ENCODE measurements at regions not wholly inside any gene's neighbourhood (a gene's known extent, or its start where the extent isn't known, plus 50 kb on each side); places are given as distances from the start of the nearest gene placed in this dataset.

GRCh38 chr15:100764778-100765466 is 114.7 kb upstream of the ALDH1A3 start:
- TF ChIP-seq CTCF (conservative IDR thresholded peaks at IDR 0.05; ENCODE audit: low read depth in 2 of 2) (no peak), JUNB (IDR thresholded peaks at IDR 0.05; ENCODE audit: unreplicated experiment) (no peak), POLR2AphosphoS5 (IDR thresholded peaks at IDR 0.05; ENCODE audit: low read depth) (no peak), STAT1 (IDR thresholded peaks at IDR 0.05; ENCODE audit: unreplicated experiment) (no peak), EZH2 (IDR thresholded peaks at IDR 0.05; ENCODE audit: low read depth, unreplicated experiment) (no peak), CREB1 (CRISPR knock-in tag; IDR thresholded peaks at IDR 0.05; ENCODE audit: low read depth) (no peak), ZNF331 (CRISPR knock-in tag; IDR thresholded peaks at IDR 0.05; ENCODE audit: low read depth) (no peak), NANOG (IDR thresholded peaks at IDR 0.05; ENCODE audit: borderline replicate concordance) (no peak), REST (IDR thresholded peaks at IDR 0.05; ENCODE audit: unreplicated experiment) (no peak), EZH2phosphoT487 (IDR thresholded peaks at IDR 0.05; ENCODE audit: unreplicated experiment) (no peak), ZNF114 (CRISPR knock-in tag; IDR thresholded peaks at IDR 0.05) (no peak), ETS1 (IDR thresholded peaks at IDR 0.05) (no peak)
- TF ChIP-seq, protein P1, sequence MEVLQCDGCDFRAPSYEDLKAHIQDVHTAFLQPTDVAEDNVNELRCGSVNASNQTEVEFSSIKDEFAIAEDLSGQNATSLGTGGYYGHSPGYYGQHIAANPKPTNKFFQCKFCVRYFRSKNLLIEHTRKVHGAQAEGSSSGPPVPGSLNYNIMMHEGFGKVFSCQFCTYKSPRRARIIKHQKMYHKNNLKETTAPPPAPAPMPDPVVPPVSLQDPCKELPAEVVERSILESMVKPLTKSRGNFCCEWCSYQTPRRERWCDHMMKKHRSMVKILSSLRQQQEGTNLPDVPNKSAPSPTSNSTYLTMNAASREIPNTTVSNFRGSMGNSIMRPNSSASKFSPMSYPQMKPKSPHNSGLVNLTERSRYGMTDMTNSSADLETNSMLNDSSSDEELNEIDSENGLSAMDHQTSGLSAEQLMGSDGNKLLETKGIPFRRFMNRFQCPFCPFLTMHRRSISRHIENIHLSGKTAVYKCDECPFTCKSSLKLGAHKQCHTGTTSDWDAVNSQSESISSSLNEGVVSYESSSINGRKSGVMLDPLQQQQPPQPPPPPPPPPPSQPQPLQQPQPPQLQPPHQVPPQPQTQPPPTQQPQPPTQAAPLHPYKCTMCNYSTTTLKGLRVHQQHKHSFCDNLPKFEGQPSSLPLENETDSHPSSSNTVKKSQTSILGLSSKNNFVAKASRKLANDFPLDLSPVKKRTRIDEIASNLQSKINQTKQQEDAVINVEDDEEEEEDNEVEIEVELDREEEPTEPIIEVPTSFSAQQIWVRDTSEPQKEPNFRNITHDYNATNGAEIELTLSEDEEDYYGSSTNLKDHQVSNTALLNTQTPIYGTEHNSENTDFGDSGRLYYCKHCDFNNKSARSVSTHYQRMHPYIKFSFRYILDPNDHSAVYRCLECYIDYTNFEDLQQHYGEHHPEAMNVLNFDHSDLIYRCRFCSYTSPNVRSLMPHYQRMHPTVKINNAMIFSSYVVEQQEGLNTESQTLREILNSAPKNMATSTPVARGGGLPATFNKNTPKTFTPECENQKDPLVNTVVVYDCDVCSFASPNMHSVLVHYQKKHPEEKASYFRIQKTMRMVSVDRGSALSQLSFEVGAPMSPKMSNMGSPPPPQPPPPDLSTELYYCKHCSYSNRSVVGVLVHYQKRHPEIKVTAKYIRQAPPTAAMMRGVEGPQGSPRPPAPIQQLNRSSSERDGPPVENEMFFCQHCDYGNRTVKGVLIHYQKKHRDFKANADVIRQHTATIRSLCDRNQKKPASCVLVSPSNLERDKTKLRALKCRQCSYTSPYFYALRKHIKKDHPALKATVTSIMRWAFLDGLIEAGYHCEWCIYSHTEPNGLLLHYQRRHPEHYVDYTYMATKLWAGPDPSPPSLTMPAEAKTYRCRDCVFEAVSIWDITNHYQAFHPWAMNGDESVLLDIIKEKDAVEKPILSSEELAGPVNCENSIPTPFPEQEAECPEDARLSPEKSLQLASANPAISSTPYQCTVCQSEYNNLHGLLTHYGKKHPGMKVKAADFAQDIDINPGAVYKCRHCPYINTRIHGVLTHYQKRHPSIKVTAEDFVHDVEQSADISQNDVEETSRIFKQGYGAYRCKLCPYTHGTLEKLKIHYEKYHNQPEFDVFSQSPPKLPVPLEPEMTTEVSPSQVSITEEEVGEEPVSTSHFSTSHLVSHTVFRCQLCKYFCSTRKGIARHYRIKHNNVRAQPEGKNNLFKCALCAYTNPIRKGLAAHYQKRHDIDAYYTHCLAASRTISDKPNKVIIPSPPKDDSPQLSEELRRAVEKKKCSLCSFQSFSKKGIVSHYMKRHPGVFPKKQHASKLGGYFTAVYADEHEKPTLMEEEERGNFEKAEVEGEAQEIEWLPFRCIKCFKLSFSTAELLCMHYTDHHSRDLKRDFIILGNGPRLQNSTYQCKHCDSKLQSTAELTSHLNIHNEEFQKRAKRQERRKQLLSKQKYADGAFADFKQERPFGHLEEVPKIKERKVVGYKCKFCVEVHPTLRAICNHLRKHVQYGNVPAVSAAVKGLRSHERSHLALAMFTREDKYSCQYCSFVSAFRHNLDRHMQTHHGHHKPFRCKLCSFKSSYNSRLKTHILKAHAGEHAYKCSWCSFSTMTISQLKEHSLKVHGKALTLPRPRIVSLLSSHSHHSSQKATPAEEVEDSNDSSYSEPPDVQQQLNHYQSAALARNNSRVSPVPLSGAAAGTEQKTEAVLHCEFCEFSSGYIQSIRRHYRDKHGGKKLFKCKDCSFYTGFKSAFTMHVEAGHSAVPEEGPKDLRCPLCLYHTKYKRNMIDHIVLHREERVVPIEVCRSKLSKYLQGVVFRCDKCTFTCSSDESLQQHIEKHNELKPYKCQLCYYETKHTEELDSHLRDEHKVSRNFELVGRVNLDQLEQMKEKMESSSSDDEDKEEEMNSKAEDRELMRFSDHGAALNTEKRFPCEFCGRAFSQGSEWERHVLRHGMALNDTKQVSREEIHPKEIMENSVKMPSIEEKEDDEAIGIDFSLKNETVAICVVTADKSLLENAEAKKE (CRISPR knock-in tag; IDR thresholded peaks at IDR 0.05): no peak

All from GM23338 (cell line).